Activated CD8-positive, alpha-beta memory T cell treated with anti-CD3 and anti-CD28 coated beads, Interleukin-2, amount 50 U/mL, for 48 hours (primary cell): ENCODE measurements at regions not wholly inside any gene's neighbourhood (a gene's known extent, or its start where the extent isn't known, plus 50 kb on each side); places are given as distances from the start of the nearest gene placed in this dataset.
"Not testable (repeated sequence)": the region's sequence is repeated elsewhere in the genome, so short reads cannot be mapped to it uniquely, and the experiment has no call there.

Experiments
- DNase-seq: peaks from one replicate; pipeline ENCODE4 v3.0.0-alpha.2; 2020

- no peak for DNase-seq
Measured at GRCh38 chr6:28771401-28772267, 152.2 kb downstream of the TRIM27 start.

DNA sequence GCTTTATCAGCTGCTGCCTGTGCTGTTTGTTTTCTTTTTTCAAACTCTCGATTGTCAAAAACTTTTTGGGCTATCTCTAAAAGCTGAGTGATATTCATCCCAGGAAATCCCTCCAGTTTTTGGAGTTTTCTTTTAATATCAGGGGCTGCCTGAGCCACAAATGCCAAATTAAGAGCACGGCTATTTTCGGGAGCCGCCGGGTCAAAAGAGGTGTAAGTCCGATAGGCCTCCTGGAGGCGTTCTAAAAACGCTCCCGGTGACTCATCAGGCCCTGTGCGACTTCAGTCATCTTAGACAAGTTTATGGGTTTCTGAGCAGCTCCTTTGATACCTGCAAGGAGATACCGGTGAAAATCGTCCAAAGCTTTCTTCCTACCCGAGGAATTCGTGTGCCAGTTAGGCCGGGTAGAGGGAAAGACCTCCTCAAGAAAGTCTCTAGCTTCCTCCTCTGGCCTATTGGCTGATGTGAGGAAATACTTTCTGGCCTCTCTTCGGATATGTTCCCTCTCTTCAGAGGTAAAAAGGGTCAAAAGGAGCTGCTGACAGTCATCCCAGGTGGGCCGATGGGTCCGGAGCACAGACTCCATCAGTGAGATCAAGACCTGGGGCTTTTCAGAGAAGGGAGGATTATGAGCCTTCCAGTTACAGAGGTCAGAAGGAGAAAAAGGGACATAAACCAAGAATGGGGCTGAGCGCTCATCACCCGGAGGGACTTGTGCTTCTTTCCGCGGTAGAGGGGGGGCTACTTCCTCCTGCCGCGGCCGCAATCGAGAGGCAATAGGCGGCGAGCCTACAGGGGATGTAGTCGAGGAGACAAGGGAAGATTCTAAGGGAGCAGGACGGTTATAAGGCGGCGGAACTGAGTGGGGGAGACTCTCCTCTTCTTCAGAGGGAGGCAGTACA is 151.1 kb downstream of the TRIM27 start:
- DNase-seq = no peak

DNA sequence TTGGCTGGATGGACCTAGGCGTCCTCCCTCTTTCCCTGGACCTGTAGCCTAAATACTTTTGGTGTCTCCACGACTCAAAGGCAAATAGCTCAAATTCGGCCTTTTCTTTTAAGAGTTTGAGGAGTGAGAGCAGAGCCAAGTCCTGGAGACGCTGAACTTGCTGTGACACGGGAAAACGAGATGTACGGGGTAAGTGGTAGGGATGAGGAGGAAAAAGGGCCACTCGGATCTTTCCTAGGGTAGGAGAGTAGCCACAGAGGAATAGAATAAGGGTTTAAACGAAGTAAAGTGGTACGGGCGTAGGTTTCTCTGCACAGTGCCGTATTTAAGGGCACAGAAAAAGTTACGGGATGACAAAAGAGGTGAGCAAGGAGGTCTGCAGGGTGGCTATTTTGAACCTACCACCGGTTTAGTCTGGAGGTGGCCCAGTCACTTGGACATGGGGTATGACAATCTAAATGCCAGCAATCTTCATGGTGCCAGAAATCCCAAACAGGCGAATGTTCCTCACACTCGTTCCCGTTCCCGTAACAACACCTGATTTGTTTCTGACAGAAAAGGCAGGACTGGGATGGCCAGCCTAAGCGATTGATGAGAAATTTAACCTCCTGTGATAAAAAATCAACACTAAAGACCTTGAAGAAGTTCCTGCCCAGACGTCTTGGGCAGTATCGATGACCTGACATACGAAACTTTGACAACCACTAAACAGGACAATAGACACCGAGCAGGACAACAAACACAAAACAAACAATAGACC is 149.3 kb downstream of the TRIM27 start:
- DNase-seq = no peak

- DNase-seq = no peak
Measured at GRCh38 chr6:28775052-28775376, 148.8 kb downstream of the TRIM27 start.

- no peak for DNase-seq
Measured at GRCh38 chr6:28775405-28776129, 148.2 kb downstream of the TRIM27 start.

- DNase-seq = no peak
Measured at GRCh38 chr6:28776269-28777146, 147.3 kb downstream of the TRIM27 start.

GRCh38 chr6:28777147-28777461 is 146.7 kb downstream of the TRIM27 start:
- DNase-seq = no peak

DNA sequence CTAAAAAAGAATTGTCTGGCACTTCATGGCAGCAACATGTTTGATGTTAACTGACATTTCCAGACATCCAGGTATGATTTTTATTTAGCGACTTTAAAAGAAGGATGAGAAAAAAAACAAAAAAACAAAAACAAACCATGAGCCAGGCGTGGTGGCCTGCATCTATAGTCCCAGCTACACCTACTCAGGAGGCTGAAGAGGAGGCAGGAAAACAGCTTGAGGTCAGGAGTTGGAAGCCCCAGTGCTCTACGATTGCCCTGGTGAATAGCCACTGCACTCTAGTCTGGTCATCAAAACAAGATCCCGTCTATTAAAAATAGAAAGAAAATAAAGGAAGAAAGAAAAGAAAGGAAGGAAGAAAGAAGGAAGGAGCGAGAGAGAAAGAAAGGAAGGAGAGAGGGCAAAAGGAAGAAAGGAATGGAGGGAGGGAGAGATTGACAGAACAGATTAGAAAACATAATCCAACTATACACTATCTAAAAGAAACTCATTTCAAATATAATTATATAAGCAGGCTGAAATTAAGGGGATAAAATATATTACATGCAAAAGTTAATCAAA is 141.6 kb downstream of the TRIM27 start:
- DNase-seq = no peak

DNA sequence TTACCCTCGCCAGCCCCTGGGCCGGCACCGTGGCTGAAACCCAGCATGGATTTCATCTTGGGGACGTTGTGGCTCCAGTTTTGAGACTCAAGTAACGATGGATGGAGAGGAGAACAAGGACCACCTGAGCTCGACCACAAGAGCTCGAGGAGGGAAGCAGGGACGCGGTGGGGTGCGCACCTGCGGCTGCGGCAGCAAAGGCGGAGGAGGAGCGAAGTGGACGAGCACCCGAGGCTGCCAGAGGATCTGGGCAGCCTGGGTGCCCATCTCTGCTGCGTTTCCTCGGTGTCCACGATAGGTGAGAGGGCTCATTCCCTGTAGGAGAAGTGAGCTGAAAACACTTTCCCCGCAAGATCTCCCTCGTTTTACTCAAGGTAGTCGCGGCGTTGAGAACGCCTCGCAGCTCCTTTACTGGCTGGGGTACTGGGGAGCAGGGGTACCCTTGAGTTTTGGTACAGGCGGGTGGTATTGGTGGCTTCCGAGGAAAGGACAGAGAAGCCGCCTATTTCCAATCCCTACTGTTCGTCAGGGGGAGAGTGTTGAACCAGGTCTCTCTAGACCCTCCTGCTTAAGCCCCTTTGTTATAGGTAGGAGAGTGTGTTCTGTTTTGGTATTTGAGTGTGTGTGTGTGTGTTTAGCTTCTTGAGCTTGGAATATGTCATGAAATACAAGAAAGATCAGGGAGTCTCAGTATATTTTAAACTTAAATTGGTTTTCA is 137.7 kb downstream of the TRIM27 start:
- no peak for DNase-seq

GRCh38 chr6:28789553-28790083 is 134.2 kb downstream of the TRIM27 start:
- DNase-seq = peak; percentile 81

- no peak for DNase-seq
Measured at GRCh38 chr6:28791002-28791383, 132.8 kb downstream of the TRIM27 start.

DNA sequence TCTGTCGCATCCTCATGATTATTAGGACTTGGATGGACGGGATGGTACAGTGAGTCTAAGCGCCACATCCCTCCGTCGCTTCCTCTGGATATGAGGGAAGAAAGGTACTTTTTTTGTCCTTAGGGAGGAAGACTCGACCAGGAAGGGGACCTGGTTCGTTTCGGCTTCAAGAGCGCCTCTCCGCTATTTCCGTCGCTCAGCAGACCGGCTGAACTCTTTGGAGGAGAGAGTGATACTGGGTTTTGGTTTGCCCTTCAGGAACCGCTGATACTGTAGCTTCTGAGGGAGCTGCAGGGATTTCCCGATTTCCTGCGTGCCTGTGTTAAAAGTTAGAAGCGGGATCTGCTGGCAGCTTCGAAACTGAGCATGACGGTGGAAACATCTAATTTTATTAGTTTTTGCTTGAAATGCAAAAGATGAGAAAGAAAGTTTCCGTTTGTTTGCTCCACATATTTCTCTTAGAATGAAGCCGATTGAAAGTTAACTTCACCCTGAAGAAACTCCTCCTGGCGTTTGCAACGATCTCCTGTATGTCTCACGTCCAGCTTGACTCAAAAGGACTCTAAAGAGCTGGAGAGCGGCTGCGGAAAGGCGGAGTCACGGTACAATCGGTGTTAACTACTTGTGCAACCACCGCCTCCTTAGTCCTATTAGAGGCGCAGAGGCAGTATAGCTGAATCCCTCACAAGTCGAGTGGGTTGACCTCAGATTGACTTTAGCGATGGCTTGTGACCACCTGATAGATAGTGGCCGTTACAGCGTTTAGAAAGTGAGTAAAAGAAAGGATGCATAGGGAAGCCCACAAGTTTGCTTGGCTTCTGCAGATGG is 129.4 kb downstream of the TRIM27 start:
- no peak for DNase-seq

- not testable (repeated sequence) for DNase-seq
Measured at GRCh38 chr6:28800647-28801046, 123.1 kb downstream of the TRIM27 start.

GRCh38 chr6:28802417-28803336 is 121.1 kb downstream of the TRIM27 start:
- DNase-seq = no peak

DNA sequence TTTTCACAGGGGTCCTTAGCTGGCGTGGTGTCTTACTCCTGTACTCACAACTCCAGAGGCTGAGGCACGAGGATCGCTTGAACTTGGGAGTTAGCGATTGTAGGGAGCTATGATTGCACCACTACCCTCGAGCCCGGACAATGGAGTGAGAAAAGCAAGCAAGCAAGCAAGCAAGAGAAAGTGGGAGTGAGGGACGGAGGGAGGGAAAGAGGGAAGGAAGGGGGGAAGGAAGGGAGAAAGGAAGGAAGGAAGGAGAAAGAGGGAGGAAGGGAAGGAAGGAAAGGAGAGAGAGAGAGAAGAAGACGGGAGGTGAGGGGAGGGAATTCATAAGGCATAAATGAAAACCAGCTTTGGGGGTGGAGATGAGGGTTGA is 120.5 kb downstream of the TRIM27 start:
- DNase-seq = no peak

DNA sequence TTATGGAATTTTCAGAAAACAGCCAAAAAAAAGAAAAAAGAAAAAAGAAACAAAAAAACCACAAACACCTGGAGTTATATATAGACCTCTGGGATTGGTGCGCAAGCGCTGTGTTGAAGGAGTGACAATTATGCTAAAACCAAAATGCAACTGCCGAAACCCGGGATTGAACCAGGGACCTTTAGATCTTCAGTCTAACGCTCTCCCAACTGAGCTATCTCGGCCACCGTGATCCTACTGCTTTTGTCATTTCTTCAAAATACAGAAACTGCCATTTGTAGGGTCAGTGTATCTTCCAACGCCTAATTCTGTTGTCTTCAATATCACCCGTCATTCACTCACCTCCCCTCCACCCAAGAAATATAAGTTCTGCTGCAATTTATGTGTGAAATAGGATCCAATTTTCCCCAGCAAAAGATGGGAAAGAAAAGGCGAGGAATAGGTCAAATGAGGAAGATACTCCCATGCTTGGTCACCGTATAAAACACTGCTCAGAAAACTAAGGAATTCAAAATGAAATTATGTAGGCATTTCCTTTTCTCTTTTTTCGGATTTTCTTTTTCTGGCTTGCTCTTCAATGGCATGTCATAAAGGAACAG is 116.0 kb downstream of the TRIM27 start:
- DNase-seq = peak; percentile 81

DNA sequence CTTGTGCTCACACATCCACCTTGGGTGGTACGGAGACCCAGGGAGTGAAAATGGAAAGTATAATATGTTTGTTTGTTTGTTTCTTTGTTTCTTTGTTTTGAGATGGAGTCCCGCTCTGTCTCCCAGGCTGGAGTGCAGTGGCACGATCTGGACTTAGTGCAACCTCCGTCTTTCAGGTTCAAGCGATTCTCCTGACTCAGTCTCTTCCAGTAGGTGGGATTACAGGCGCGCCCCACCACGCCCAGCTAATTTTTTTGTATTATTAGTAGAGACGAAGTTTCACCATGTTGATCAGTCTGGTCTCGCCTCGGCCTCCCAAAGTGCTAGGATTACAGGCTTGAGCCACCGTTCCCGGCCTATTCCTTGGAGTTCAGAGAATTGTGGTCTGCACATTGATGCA is 115.4 kb downstream of the TRIM27 start:
- DNase-seq = no peak
